ENCODE measurements at regions not wholly inside any gene's neighbourhood (a gene's known extent, or its start where the extent isn't known, plus 50 kb on each side); places are given as distances from the start of the nearest gene placed in this dataset.

DNA sequence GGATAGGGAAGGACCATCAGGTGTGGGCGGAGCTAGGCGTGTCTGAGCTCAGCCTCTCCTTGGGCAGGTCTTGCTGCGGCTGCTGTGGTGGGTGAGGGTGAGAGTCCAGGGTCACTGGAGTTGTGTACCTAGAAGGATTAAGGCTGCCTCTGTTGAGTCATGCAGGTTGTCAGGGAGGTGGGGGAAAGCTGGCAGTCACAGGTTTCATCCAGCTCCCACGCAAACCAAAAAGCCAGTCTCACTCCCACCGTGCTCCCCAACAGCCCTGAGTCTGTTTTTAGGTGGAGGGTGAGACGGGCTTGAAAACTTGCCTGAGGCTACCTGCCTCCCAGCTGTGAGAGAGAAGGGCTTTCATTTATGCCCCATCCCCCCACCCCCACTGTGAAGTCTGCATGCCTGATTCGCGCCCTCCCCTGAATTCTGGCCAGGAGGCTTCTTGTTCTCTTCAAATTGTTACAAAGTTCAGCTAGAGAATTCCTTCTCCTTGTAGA, 161.5 kb downstream of the MYLK4 start:
- ATAC-seq (no peak), DNase-seq (ENCODE audit: low read depth, low spot score) (no peak)
- CTCF ChIA-PET: no interaction called here
- no peaks in the 10 kb centered on the region for H3K9me2 ChIP-seq (ENCODE audit: insufficient read depth)
- no peaks in the 10 kb centered on the region for H3K36me3 ChIP-seq (ENCODE audit: control insufficient read depth in 1 of 2, insufficient read depth in 2 of 2, low read length in 2 of 2)
- H3K9me3 ChIP-seq (ENCODE audit: control insufficient read depth in 1 of 2, insufficient read depth in 1 of 2, low read depth in 1 of 2, low read length in 2 of 2): no peaks in the 10 kb centered on the region
- H3K4me3 ChIP-seq (replicated peaks in 1 of 2; ENCODE audit: low read depth in 1 of 2, low read length in 2 of 2): no peak overlapping the region
- peaks cover 0 to 9% of the 10 kb centered on the region in 2 experiments; a peak in 2 of 4 replicates for H3K4me1 ChIP-seq (ENCODE audit: control insufficient read depth in 1 of 2, insufficient read depth in 2 of 2, low read length in 2 of 2)
- no peak overlapping the region for H3K9ac ChIP-seq (ENCODE audit: low read length)
- H3K4me2 ChIP-seq (ENCODE audit: low read length): no peak overlapping the region
- BruUV-seq (replicated peaks): no TSS peak
- intact Hi-C loops (cut with micrococcal nuclease): no loop called here
- RAD21 ChIA-PET (ENCODE audit: low non-redundant PET in 1 of 2, low total read pairs in 2 of 2, uncharacterized antibody in 2 of 2, unreplicated experiment in 2 of 2): no interaction called here
- H3K27ac ChIP-seq (ENCODE audit: low read depth, low read length): no peak overlapping the region
- TF ChIP-seq ELF1 (IDR thresholded peaks at IDR 0.05; ENCODE audit: borderline replicate concordance, low read depth): no peak
- no peak for TF ChIP-seq SP1 (IDR thresholded peaks at IDR 0.05; ENCODE audit: low read depth)
- no peak for TF ChIP-seq CBX3 (IDR thresholded peaks at IDR 0.05; ENCODE audit: low read depth)
- no peak for TF ChIP-seq TCF7L2 (IDR thresholded peaks at IDR 0.05; ENCODE audit: borderline replicate concordance, extremely low read depth, insufficient read depth, insufficient read length)
- no peak for TF ChIP-seq YY1 (IDR thresholded peaks at IDR 0.05; ENCODE audit: extremely low read depth, insufficient replicate concordance, low read depth, low read length)
- TF ChIP-seq, protein P1, sequence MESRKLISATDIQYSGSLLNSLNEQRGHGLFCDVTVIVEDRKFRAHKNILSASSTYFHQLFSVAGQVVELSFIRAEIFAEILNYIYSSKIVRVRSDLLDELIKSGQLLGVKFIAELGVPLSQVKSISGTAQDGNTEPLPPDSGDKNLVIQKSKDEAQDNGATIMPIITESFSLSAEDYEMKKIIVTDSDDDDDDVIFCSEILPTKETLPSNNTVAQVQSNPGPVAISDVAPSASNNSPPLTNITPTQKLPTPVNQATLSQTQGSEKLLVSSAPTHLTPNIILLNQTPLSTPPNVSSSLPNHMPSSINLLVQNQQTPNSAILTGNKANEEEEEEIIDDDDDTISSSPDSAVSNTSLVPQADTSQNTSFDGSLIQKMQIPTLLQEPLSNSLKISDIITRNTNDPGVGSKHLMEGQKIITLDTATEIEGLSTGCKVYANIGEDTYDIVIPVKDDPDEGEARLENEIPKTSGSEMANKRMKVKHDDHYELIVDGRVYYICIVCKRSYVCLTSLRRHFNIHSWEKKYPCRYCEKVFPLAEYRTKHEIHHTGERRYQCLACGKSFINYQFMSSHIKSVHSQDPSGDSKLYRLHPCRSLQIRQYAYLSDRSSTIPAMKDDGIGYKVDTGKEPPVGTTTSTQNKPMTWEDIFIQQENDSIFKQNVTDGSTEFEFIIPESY (IDR thresholded peaks at IDR 0.05; ENCODE audit: extremely low read depth, insufficient replicate concordance, low read length): no peak
- TF ChIP-seq EZH2phosphoT487 (IDR thresholded peaks at IDR 0.05; ENCODE audit: borderline replicate concordance): no peak
- TF ChIP-seq, protein P2, sequence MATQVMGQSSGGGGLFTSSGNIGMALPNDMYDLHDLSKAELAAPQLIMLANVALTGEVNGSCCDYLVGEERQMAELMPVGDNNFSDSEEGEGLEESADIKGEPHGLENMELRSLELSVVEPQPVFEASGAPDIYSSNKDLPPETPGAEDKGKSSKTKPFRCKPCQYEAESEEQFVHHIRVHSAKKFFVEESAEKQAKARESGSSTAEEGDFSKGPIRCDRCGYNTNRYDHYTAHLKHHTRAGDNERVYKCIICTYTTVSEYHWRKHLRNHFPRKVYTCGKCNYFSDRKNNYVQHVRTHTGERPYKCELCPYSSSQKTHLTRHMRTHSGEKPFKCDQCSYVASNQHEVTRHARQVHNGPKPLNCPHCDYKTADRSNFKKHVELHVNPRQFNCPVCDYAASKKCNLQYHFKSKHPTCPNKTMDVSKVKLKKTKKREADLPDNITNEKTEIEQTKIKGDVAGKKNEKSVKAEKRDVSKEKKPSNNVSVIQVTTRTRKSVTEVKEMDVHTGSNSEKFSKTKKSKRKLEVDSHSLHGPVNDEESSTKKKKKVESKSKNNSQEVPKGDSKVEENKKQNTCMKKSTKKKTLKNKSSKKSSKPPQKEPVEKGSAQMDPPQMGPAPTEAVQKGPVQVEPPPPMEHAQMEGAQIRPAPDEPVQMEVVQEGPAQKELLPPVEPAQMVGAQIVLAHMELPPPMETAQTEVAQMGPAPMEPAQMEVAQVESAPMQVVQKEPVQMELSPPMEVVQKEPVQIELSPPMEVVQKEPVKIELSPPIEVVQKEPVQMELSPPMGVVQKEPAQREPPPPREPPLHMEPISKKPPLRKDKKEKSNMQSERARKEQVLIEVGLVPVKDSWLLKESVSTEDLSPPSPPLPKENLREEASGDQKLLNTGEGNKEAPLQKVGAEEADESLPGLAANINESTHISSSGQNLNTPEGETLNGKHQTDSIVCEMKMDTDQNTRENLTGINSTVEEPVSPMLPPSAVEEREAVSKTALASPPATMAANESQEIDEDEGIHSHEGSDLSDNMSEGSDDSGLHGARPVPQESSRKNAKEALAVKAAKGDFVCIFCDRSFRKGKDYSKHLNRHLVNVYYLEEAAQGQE (IDR thresholded peaks at IDR 0.05; ENCODE audit: low read depth): no peak
- no peak for TF ChIP-seq EZH2 (IDR thresholded peaks at IDR 0.05)
- no peak for TF ChIP-seq SIN3A (IDR thresholded peaks at IDR 0.05; ENCODE audit: low read depth)
- TF ChIP-seq FOSL1 (IDR thresholded peaks at IDR 0.05; ENCODE audit: low read depth): no peak
- H3K27me3 ChIP-seq (ENCODE audit: insufficient read depth, low read length): no peaks in the 10 kb centered on the region
- POLR2A ChIA-PET: no interaction called here
- H3K79me2 ChIP-seq (ENCODE audit: insufficient read depth, low read length): no peaks in the 10 kb centered on the region
- H4K20me1 ChIP-seq (ENCODE audit: insufficient read depth): no peaks in the 10 kb centered on the region
- no peak overlapping the region for H2AFZ ChIP-seq (ENCODE audit: low read depth, low read length, poor library complexity, severe bottlenecking)

Data from HCT116 (cell line).